Colonic mucosa (tissue), 4 donors: ENCODE measurements at regions not wholly inside any gene's neighbourhood (a gene's known extent, or its start where the extent isn't known, plus 50 kb on each side); places are given as distances from the start of the nearest gene placed in this dataset.
"Not testable (repeated sequence)": the region's sequence is repeated elsewhere in the genome, so short reads cannot be mapped to it uniquely, and the experiment has no call there.

Experiments
- DNase-seq: peaks from one replicate; pipeline ENCODE4 v3.0.0-alpha.2; 2020
- H3K27ac ChIP-seq: fragments of 200-600 bp; one replicate; pipeline ENCODE4 v1.8.0; 2021
- H3K27me3 ChIP-seq: fragments of 200-600 bp; one replicate; pipeline ENCODE4 v1.8.0; 2021
- H3K36me3 ChIP-seq: fragments of 200-600 bp; one replicate; pipeline ENCODE4 v1.8.0; 2021
- H3K4me1 ChIP-seq: fragments of 200-600 bp; one replicate; pipeline ENCODE4 v1.8.0; 2021; ENCODE audit warnings: mild to moderate bottlenecking
- H3K4me3 ChIP-seq: fragments of 200-600 bp; one replicate; pipeline ENCODE4 v1.8.0; 2021
- H3K9ac ChIP-seq, 2 donors: one replicate each; pipeline ENCODE4 v1.7.0; 2013; ENCODE audit warnings: control low read depth in 2 of 2, low read depth in 2 of 2, low read length in 2 of 2
- H3K9me3 ChIP-seq: fragments of 200-600 bp; one replicate; pipeline ENCODE4 v1.8.0; 2021
- CTCF ChIP-seq: fragments of 200-600 bp; IDR thresholded peaks from one replicate; pipeline ENCODE4 v1.8.0; 2022; ENCODE audit warnings: antibody characterized with exemption, mild to moderate bottlenecking
- intact Hi-C: fragments of 100-400 bp; cut with DNase I; formaldehyde crosslinking; loops from one replicate; pipeline ENCODE4 v1.14.1; 2022
- donor health status: healthy.
- donor health status: DM: no; HTN: no; CAD: no.
- donor health status: DM: no; HTN: no; CAD: no.

GRCh38 chrX:140091125-140091886 lies 126.0 kb upstream of the CXorf66 start:
- DNase-seq = peak; percentile 18
- Histone ChIP-seq H3K9me3 (no peaks in the 10 kb centered on the region), H3K4me1 (no peaks in the 10 kb centered on the region), H3K9ac (no peak overlapping the region), H3K27ac (no peak overlapping the region), H3K27me3 (peaks cover 5% of the 10 kb centered on the region), H3K36me3 (no peaks in the 10 kb centered on the region), H3K4me3 (peak overlapping the region; percentile 9)
- intact Hi-C loops = no loop called here
- no peak for TF ChIP-seq CTCF

GRCh38 chrX:140090800-140091124 lies 125.4 kb upstream of the CXorf66 start:
- no peak overlapping the region for H3K4me3 ChIP-seq
- no peak for DNase-seq
- no peak overlapping the region for H3K27ac ChIP-seq
- H3K4me1 ChIP-seq = no peaks in the 10 kb centered on the region
- intact Hi-C loops = no loop called here
- H3K27me3 ChIP-seq = peaks cover 5% of the 10 kb centered on the region
- no peaks in the 10 kb centered on the region for H3K36me3 ChIP-seq
- no peak for TF ChIP-seq CTCF
- no peaks in the 10 kb centered on the region for H3K9me3 ChIP-seq
- H3K9ac ChIP-seq = no peak overlapping the region

- DNase-seq = no peak
- Histone ChIP-seq H3K36me3 (no peaks in the 10 kb centered on the region), H3K9me3 (no peaks in the 10 kb centered on the region), H3K9ac (no peak overlapping the region), H3K27me3 (peaks cover 5% of the 10 kb centered on the region), H3K27ac (no peak overlapping the region), H3K4me1 (no peaks in the 10 kb centered on the region), H3K4me3 (no peak overlapping the region)
- TF ChIP-seq CTCF = no peak
- intact Hi-C loops = no loop called here
These were observed 123.1 kb upstream of the CXorf66 start for GRCh38 chrX:140088438-140088837.

GRCh38 chrX:140087875-140088274 lies 122.6 kb upstream of the CXorf66 start:
- no peaks in the 10 kb centered on the region for H3K9me3 ChIP-seq
- no peaks in the 10 kb centered on the region for H3K36me3 ChIP-seq
- no peak for DNase-seq
- intact Hi-C loops = no loop called here
- H3K27me3 ChIP-seq = peaks cover 5% of the 10 kb centered on the region
- H3K9ac ChIP-seq = no peak overlapping the region
- no peak overlapping the region for H3K27ac ChIP-seq
- no peak for TF ChIP-seq CTCF
- no peaks in the 10 kb centered on the region for H3K4me1 ChIP-seq
- no peak overlapping the region for H3K4me3 ChIP-seq

GRCh38 chrX:140086691-140087090 lies 121.4 kb upstream of the CXorf66 start:
- no peaks in the 10 kb centered on the region for H3K4me1 ChIP-seq
- no peak overlapping the region for H3K9ac ChIP-seq
- H3K9me3 ChIP-seq = no peaks in the 10 kb centered on the region
- no peak overlapping the region for H3K27ac ChIP-seq
- intact Hi-C loops = no loop called here
- no peaks in the 10 kb centered on the region for H3K27me3 ChIP-seq
- no peak for DNase-seq
- H3K36me3 ChIP-seq = no peaks in the 10 kb centered on the region
- no peak for TF ChIP-seq CTCF
- no peak overlapping the region for H3K4me3 ChIP-seq

GRCh38 chrX:140074851-140075250 lies 109.5 kb upstream of the CXorf66 start:
- H3K36me3 ChIP-seq, H3K27ac ChIP-seq, H3K27me3 ChIP-seq, H3K9me3 ChIP-seq, DNase-seq, H3K4me3 ChIP-seq, H3K9ac ChIP-seq, H3K4me1 ChIP-seq: not testable (repeated sequence)
- intact Hi-C loops = loop anchor here (5.0 kb wide), 1 partner anchor 62 kb away; no protein-coding TSS in a partner anchor
